ENCODE measurements at regions not wholly inside any gene's neighbourhood (a gene's known extent, or its start where the extent isn't known, plus 50 kb on each side); places are given as distances from the start of the nearest gene placed in this dataset.

GRCh38 chr13:105063676-105064075 lies 1471.8 kb downstream of the EFNB2 start:
- no peak overlapping the region for H3K4me3 ChIP-seq (ENCODE audit: low read depth, low read length)
- no peak for DNase-seq (ENCODE audit: low read depth)
- TF ChIP-seq CTCF (conservative IDR thresholded peaks at IDR 0.05; ENCODE audit: low read depth, low read length): no peak

DNA sequence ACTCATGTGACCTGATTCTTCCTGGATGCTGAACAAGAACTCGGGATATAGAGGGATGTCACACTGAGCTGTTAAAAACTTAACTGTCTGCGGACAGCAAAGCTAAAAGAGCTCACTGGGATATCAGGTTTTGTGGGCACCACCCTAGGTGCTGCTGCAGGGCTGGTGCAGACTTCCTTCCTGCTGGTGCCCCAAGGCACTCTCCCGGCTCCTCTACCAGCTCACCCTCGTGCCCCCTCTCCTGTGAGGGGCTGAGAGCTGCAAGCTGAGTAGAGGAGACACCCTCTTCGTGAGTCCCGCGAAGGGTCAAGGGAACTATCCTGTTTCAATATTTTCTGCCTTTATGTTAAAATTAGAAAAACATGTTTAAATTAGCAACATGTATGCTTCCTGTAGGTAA lies 1475.7 kb downstream of the EFNB2 start:
- DNase-seq (ENCODE audit: low read depth): no peak
- no peak overlapping the region for H3K4me3 ChIP-seq (ENCODE audit: low read depth, low read length)
- TF ChIP-seq CTCF (conservative IDR thresholded peaks at IDR 0.05; ENCODE audit: low read depth, low read length): no peak

GRCh38 chr13:105058517-105058916 lies 1476.9 kb downstream of the EFNB2 start:
- TF ChIP-seq CTCF (conservative IDR thresholded peaks at IDR 0.05; ENCODE audit: low read depth, low read length): no peak
- no peak overlapping the region for H3K4me3 ChIP-seq (ENCODE audit: low read depth, low read length)
- no peak for DNase-seq (ENCODE audit: low read depth)

DNA sequence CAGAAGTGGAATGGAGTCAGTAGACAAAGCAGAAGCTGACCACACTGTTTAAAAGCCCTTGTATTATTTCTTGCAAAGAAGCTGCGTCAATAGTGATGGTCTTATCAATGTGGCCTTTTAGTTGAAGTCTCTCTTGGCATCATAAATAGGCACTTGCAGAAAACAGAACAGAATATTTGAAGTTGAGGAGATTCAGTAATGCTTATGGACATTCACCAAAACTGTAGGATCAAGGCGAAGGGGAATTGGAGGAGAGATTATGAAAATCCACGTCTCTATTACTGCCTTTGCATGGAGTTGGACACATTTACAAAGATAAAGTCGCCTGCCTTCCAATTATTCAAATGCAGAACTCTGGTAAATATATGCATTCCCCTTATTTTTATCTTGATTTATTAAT lies 1482.8 kb downstream of the EFNB2 start:
- no peak for TF ChIP-seq CTCF (conservative IDR thresholded peaks at IDR 0.05; ENCODE audit: low read depth, low read length)
- no peak overlapping the region for H3K4me3 ChIP-seq (ENCODE audit: low read depth, low read length)
- no peak for DNase-seq (ENCODE audit: low read depth)

DNA sequence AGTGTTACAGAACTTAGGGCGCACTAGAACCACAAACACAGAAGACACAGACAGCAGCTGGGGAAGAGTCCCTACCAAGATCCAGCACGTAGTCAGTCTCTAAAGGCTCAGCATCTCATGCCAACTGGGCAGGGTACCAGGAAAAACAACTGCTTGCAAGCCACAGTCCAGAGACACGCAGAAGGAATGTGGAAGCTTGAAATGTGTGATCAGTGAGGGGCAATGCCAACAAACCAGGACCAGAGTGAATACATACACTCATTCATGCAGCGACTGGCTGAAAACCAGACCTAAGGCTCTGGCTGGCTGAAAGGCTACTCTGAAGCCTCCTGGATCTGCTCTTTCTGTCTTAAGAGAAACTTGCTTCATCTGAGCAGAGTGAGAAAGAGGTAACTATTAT lies 1484.8 kb downstream of the EFNB2 start:
- DNase-seq (ENCODE audit: low read depth): no peak
- no peak for TF ChIP-seq CTCF (conservative IDR thresholded peaks at IDR 0.05; ENCODE audit: low read depth, low read length)
- H3K4me3 ChIP-seq (ENCODE audit: low read depth, low read length): no peak overlapping the region

GRCh38 chr13:105048677-105049076 lies 1486.8 kb downstream of the EFNB2 start:
- no peak overlapping the region for H3K4me3 ChIP-seq (ENCODE audit: low read depth, low read length)
- DNase-seq (ENCODE audit: low read depth): no peak
- TF ChIP-seq CTCF (conservative IDR thresholded peaks at IDR 0.05; ENCODE audit: low read depth, low read length): no peak

GRCh38 chr13:105047676-105048295 lies 1487.7 kb downstream of the EFNB2 start:
- no peak for DNase-seq (ENCODE audit: low read depth)
- H3K4me3 ChIP-seq (ENCODE audit: low read depth, low read length): no peak overlapping the region
- TF ChIP-seq CTCF (conservative IDR thresholded peaks at IDR 0.05; ENCODE audit: low read depth, low read length): no peak
